HG03196 (cell line): ENCODE measurements at regions not wholly inside any gene's neighbourhood (a gene's known extent, or its start where the extent isn't known, plus 50 kb on each side); places are given as distances from the start of the nearest gene placed in this dataset.

Experiments
- ATAC-seq: cut with Tn5 transposase; IDR thresholded peaks from one replicate; pipeline ENCODE4 v1.9.1; 2021; ENCODE audit not compliant: unreplicated experiment

GRCh38 chr7:136667584-136667983, 200.9 kb upstream of the CHRM2 start:
- no peak for ATAC-seq

- no peak for ATAC-seq
These were observed 202.5 kb upstream of the CHRM2 start for GRCh38 chr7:136665878-136666509.

GRCh38 chr7:136664537-136664936, 203.9 kb upstream of the CHRM2 start:
- no peak for ATAC-seq

- ATAC-seq = no peak
These were observed 210.9 kb upstream of the CHRM2 start for GRCh38 chr7:136657482-136657921.

- no peak for ATAC-seq
These were observed 211.9 kb upstream of the CHRM2 start for GRCh38 chr7:136656516-136656915.

- ATAC-seq = no peak
These were observed 213.0 kb upstream of the CHRM2 start for GRCh38 chr7:136655414-136655813.

- ATAC-seq = no peak
These were observed 214.0 kb upstream of the CHRM2 start for GRCh38 chr7:136654406-136654805.

- no peak for ATAC-seq
These were observed 215.6 kb upstream of the CHRM2 start for GRCh38 chr7:136652635-136653370.

- no peak for ATAC-seq
These were observed 227.5 kb upstream of the CHRM2 start for GRCh38 chr7:136640977-136641376.

- no peak for ATAC-seq
These were observed 230.6 kb upstream of the CHRM2 start for GRCh38 chr7:136637813-136638212.

GRCh38 chr7:136635751-136636150, 232.7 kb upstream of the CHRM2 start:
- no peak for ATAC-seq

GRCh38 chr7:136618818-136619217, 249.6 kb upstream of the CHRM2 start:
- no peak for ATAC-seq

- no peak for ATAC-seq
These were observed 251.3 kb upstream of the CHRM2 start for GRCh38 chr7:136617176-136617575.

- ATAC-seq = no peak
These were observed 262.7 kb upstream of the CHRM2 start for GRCh38 chr7:136605532-136606329.

GRCh38 chr7:136601772-136602171, 266.7 kb upstream of the CHRM2 start:
- no peak for ATAC-seq

- ATAC-seq = no peak
These were observed 268.0 kb upstream of the CHRM2 start for GRCh38 chr7:136600475-136600874.

- ATAC-seq = no peak
These were observed 273.7 kb upstream of the CHRM2 start for GRCh38 chr7:136594739-136595144.

GRCh38 chr7:136588216-136588615, 280.2 kb upstream of the CHRM2 start:
- no peak for ATAC-seq

GRCh38 chr7:136585954-136586670, 282.3 kb upstream of the CHRM2 start:
- ATAC-seq = no peak

- ATAC-seq = no peak
These were observed 302.0 kb upstream of the CHRM2 start for GRCh38 chr7:136566491-136566890.

- no peak for ATAC-seq
These were observed 312.5 kb upstream of the CHRM2 start for GRCh38 chr7:136555933-136556332.
